ENCODE measurements at regions not wholly inside any gene's neighbourhood (a gene's known extent, or its start where the extent isn't known, plus 50 kb on each side); places are given as distances from the start of the nearest gene placed in this dataset.
"Not testable (repeated sequence)": the region's sequence is repeated elsewhere in the genome, so short reads cannot be mapped to it uniquely, and the experiment has no call there.

DNA sequence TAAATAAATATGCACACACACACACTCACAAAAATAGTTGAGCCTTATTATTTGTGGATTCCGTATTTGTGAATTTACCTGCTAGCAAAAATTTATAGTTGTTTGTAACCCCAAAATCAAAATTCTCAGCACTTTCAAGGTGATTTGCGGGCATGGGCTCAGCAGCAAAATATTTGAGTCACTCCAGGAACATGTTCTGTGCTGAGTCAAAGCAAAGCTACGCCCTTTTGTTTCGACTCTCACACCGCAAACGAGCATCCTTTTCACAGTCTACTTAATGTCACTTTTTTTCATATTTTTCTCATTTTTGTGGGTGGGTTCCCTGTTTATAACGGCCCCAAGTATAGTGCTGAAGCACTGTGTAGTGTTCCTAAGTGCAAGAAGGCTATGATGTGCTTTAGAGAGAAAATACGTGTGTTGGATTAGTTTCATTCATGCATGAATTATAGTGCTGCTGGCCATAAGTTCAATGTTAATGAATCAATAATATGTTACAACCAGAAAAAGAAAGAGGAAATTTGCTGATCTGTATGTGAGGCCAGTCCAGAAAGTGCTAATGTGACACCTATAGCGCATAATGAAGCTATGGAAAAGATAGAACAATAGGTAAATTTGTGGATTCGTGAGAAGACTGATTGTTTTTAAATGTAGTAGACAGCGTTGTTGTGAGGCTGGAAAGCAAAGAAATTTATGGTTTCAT lies 723.2 kb upstream of the AGA start:
- no peak for DNase-seq (ENCODE audit: low spot score)

DNA sequence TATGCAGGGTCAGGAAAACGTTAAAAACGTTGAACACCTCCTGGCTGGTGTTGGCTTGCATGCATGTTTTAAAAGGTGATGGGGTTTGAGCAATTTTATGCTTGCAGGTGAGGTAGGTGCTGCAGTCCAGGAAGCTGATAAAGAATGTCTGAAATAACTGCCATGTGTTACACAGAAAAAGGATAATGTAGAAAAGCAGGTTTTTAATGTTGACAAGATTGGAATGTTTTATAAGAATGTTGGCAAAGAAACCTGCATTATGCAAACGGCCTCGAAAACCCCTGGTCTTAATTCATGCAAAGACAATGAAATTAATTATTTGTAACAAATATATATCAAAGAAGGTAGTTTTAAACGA lies 723.7 kb upstream of the AGA start:
- DNase-seq (ENCODE audit: low spot score) = no peak

DNA sequence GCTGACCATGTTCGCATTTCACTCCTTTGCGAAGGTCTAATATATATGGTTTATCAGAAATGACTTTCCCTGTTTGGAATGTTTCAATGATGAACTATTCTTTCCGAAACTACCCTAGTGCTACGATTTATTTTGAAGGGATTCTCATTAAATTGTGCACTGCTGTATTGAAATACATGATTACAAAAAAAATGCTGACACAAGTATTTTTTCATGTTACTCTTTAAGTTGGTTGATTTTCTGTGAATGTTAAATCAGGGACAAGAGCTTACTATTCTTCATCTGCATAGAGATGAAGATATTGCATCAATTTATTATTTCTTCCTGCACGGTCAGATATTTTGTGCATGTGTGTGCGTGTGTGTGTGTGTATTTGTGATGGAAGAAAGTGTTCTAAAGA lies 731.5 kb upstream of the AGA start:
- no peak for DNase-seq (ENCODE audit: low spot score)

DNA sequence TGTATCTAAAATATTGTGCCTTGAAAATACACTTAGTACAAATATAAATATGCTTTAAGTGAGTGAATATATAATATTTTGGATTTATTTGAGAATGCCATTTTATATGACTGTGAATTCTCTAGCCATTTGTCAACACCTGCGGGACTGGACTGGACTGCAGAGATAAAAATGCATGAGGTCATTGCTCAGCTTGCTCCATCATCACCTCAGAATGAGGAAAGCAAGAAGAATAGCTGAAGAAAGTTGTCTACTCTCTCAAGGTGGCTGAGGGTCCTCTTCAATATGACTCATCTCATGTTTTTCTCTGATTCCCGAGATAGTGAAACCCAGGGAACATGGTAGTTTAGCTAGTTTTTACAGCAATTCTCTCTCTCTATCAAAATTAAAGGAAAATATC lies 732.5 kb upstream of the AGA start:
- DNase-seq (ENCODE audit: low spot score) = no peak

DNA sequence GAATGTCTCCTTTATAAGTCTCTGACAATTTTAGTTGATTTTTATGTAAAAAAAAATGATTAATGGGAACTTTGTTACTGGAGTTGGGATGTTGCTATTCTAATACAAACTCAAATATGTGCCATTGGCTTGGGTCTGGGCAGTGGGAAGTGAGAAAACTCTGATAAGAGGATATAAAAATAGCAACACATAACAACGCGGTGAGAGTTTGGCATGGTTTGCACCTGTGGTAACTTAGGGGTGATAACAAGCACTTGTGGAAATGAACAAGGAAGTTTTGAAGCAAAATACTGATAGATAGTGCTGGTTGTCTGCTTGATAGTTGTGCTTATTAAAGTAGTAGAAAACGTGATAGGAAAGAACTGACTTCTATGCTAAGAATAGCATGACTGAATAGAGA lies 743.3 kb upstream of the AGA start:
- no peak for DNase-seq (ENCODE audit: low spot score)

DNA sequence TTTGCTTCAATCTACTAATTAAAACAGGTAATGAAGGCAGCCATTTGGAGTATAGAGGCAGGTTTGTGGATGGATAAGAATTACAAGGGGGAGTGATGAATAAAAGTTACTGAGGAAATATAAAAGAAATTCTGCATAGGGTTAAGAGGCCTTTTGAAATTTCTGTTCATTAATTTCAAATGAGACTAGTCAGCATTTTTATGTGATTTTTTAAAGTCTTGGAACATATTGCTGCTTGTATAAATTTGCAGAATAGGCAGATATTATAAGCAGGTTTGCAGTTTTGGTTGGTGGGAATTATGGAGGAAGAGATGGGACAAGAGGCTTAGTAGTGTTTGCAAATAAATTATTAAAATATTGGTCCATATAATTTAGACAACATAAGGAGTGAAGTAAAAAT lies 750.4 kb upstream of the AGA start:
- DNase-seq (ENCODE audit: low spot score) = no peak

DNA sequence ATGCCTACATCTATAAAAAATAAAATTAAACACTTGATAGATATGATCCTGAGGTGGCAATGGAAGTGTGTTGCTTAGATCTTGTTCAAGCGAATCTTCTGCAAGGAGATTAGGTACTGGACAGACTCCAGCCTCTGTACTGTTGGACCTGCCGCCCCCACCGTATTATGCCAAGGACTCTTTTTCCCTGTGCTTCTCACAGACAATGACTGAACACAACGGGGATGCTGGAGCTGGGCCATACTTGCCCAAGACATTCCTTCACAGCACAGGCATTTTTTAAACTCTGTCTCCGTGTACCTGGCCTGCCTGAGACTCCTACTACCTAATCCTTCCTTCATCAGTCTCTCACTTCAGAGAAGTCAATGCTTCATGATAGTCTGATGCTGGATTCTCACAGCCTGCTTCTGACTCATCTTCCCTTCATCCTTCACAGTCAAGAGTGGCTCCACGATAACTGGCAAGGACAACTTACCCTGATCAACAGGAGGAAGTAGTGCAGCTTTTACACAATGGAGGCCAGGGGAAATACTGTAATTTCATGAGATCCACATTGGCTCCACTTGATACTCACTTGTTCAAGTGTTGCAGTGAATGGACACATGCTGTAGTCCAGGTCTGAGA lies 754.6 kb upstream of the AGA start:
- DNase-seq (ENCODE audit: low spot score) = no peak

DNA sequence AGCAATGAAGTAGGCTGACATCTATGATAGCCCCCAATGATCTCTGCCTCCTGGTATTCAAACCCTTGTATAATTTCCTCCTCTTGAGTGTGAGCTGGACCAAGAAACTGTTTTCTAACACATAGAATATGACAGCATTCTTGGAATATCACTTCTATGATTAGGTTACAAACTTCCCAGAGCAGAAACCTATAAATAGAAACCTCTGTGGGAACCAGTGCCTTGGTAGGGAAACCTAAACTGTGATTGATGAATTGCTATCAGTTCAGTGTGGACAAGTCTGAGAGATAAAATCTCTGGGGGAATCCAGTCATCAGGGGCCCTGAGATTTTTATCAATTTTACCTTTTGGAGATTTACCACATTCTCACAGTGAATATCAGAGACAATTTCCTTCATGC lies 756.5 kb upstream of the AGA start:
- DNase-seq (ENCODE audit: low spot score) = no peak

DNA sequence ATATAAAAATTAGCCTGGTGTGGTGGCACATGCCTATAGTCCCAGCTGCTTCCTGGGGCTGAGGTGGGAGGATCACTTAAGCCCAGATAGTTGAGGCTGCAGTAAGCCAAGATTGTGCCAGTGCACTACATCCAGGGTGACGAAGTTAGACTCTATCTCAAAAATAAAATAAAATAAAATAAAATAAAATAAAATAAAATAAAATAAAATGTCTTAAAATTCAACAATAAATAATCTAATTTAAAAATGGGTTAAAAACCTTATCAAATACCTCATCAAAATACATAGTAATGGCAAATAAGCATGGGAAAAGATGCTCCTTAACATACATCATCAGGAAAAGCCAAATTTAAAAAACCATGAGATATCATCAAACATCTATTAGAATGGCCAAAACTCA lies 760.2 kb upstream of the AGA start:
- no peak for DNase-seq (ENCODE audit: low spot score)

DNA sequence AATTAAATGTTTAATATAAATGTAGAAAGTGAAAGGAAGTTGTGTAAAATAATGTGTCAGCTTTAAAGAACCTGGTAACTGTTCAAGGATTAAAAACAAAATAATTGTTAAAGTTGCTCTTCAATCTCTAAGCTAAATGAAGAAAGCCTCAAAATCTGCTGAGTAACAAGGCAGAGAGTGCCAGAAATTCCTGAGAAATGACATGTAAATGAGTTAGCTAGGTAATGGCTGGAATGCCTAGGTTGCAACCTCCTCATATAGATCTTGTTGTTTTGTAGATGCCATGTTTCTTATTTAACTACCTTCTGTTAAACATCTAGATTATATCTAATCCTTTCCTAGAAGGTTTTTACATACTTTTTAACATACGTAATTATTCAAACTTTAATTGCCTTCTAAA lies 763.6 kb upstream of the AGA start:
- no peak for DNase-seq (ENCODE audit: low spot score)

DNA sequence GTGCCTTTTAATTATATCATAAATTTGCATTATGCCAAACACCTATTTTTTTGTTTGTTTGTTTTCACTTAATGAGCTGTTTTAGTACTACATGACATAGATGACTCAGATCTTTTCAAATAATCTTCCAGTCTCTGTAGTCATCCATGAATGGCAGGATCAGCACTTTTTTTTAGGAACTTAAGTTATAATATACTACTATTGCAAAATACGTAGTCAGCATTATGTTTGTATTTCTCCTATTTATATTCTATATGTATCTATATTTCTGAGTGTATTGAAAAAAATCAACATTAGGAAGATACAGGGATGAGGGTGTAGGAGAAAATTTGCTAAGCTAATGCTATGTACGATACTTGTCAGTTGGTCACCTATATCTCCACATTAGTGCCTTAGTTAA lies 773.1 kb upstream of the AGA start:
- no peak for DNase-seq (ENCODE audit: low spot score)

DNA sequence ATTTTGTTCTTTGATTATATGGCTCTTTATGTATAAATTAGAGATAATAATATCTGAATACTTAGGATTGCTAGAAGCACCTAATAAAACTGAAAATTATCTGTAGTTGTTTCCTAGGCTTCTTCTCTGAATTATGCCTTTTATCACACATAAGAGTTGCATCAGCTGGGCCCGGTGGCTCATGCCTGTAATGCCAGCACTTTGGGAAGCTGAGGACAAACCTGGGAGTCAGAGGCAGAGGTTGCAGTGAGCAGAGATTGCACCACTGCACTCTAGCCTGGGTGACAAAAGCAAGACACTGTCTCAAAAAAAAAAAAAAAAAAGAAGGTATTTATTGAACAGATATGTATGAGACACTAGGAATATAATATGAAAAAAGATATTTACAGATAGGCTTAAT lies 773.5 kb upstream of the AGA start:
- DNase-seq (ENCODE audit: low spot score) = no peak

DNA sequence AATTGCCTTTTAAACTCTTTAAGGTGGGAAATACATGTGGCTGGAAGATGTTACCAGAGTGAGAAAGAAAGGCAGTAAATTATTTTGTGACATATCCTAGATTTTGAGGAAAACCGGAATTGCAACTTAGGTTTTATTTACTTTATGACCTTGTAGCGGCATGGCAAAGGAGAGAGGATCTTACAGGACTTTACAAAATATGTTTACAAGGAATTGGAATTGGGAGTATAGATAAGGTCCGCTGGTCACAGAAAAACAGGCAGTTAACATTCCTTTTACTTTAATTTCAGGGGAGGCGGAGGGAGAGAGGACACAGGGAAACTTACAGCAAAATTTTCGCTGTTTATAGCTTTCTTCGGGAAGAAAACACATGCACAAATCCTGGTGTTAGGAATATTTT lies 784.2 kb upstream of the AGA start:
- DNase-seq (ENCODE audit: low spot score) = not testable (repeated sequence)

DNA sequence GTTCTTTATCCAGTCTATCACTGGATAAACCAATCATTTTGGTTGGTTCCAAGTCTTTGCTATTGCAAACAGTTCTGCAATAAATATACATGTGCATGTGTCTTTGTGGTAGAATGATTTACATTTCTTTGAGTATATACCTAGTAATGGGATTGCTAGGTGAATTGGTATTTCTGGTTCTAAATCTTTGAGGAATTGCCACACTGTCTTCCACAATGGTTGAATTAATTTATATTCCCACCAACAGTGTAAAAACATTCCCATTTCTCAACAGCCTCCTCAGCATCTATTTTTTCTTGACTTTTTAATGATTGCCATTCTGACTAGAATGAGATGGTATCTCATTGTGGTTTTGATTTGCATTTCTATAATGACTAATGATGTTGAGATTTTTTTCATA lies 791.7 kb upstream of the AGA start:
- no peak for DNase-seq (ENCODE audit: low spot score)

DNA sequence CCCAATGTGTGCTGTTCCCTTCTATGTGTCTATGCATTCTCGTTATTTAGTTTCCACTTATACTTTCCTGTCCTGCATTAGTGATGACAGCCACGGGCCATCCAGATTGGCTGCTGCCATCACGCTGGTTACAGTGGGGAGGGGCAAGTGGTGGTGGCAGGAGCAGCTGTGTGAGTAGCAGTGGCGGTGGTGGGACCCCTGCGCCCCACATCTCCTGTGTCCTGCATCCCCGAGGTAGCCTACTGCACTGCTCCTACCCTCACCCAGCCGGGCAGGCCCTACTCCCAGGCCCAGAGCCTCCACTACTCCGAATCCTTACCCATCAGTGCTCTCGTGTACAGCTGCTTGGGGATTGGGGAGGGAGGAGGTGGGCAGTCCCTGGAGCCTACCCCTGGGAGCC lies 798.7 kb upstream of the AGA start:
- DNase-seq (ENCODE audit: low spot score) = no peak

DNA sequence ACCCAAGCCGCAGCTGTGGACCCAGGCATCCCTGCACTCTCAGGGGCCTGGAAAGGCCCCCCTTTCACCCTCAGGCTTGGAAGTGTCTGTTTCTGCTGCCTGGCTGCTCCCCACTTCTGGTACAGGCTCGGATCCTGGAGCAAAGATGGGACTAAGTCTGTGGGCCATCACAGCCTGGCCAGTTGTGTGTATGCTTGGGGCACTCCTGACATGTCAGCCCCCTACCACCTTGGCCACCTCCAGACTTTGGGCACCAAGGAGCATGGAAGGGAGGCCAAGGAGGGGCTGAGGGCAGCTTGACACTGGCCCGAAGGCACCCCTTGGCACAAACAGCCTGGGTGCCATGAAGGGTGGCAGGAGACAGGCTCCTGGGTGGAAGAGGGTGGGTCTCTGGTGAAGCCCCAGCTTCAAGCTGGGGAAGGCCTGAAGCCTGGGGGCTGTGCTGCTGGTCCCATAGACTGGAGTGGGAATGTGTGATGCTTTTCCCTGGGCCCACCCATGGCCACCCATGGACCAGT lies 799.4 kb upstream of the AGA start:
- DNase-seq (ENCODE audit: low spot score) = no peak

DNA sequence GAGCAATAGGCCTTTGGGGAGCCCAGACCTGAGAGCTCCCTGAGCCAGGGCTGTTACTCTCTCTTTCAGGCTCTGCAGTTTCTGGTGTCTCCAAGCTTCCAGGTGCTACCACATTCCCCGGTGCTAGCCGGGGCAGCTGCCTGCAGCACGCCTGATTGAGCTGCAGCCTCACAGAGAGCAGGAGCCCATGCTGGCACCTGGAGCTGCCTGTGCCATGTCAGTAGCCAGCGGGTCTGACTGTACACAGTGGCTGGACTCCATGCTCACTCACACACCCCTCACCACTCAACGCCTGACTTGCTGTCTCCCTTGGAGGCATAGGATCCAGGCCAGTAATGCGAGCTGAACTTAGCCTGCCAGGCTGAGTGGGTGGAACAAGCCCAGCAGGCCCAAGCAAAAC lies 800.4 kb upstream of the AGA start:
- no peak for DNase-seq (ENCODE audit: low spot score)

DNA sequence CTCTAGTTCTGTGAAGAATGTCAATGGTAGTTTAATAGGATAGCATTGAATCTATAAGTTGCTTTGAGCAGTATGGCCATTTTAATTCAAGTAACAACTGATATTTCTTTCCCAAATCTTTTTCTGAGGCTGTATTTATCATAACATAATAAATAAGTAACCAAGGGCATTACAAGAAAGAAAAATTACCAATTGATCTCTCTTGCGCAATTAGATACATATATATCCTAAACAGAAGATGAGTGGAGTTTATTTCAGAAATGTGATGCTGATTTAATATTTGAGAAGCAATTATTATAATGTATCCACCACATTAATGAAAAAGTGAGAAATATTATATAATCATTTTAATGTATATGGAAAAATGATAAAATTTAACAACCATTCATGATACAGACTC lies 802.5 kb upstream of the AGA start:
- no peak for DNase-seq (ENCODE audit: low spot score)

DNA sequence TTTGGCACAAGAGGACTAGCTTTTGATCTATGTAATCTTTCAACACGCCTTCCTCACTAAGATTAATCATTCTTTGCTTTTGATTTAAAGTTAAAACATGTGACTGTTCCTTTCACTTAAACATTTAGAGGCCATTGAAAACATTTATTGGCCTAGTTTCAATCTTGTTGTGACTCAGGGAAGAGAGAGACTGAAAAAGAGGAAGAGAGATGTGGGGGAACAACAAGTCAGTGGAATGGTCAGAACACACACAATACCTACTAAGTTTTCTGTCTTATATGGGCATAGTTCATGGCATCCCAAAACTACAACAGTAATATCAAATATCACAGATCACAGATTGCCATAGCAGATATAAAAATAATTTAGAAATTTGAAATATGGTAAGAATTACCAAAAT lies 812.9 kb upstream of the AGA start:
- no peak for DNase-seq (ENCODE audit: low spot score)

DNA sequence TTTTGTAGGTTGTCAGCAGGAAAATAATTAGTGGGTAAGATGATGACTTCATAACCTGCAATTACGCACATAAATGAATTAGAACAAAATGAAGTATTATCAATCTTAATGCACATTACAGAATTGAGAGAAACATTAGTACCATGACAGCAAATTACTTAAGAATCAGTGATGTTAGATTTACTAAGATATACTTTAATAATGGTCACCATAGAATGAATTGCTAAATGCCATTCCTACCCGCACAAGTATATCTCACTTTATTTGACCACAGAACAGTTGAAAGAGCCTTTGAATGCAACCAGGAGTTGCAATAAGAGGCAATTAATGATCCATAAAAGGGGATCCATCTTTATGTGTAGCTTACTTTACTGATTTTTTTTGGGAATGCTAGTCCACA lies 816.4 kb upstream of the AGA start:
- no peak for DNase-seq (ENCODE audit: low spot score)

DNA sequence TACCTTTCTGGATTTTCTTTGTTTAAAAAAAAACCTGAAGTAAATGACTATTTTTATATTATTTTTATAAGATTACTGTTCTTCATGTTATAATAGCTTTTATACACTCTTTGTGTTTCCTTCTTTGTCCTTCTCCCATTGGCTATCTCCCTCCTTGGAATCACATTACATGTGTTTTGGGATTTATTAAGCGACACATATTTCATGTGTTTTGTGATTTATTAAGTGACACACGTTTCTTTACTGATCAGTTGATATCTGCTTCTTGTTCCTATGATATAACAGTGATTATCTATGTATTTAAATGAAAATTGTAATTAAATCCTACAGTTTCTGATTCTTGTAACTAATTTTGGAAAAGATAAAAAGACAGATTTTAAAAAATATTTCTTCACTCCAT lies 817.3 kb upstream of the AGA start:
- no peak for DNase-seq (ENCODE audit: low spot score)

DNA sequence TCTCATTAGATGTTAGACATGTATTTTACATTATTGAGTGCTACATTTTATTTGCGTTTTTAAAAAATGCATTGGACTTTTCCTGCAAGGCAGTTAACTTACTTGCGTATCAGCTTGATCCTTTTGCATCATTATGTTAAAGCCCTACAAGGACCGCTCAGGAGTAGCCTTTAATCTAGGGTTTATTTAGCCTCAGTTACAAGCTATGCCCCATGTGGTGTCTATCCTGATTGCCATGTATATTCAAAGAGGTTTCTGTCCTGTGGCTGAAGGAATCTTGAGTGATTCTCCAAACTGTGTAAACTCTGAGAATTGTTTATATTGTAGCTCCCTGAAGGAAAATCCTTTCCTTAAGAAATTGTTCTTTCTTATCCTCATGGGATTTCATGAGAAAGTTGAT lies 821.8 kb upstream of the AGA start:
- no peak for DNase-seq (ENCODE audit: low spot score)

DNA sequence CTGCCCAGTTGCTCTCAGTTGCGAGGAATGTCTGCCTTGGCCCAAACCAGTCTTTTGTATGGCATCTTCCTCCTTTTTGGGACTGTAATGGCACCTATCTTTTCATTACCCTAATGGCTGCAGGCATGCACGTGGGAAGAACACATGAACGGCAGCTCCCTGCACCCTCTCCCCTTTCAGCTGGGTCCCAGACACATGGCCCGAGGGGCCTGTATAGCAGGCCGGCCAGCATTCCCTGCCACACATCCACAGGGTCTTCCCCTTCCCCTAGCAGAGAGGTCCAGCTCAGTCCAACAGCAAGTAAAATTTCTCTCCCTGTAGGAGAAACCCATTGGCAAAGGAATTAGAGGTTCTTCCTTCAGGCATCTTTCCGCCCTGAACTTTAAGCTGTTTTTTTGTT lies 829.1 kb upstream of the AGA start:
- no peak for DNase-seq (ENCODE audit: low spot score)

DNA sequence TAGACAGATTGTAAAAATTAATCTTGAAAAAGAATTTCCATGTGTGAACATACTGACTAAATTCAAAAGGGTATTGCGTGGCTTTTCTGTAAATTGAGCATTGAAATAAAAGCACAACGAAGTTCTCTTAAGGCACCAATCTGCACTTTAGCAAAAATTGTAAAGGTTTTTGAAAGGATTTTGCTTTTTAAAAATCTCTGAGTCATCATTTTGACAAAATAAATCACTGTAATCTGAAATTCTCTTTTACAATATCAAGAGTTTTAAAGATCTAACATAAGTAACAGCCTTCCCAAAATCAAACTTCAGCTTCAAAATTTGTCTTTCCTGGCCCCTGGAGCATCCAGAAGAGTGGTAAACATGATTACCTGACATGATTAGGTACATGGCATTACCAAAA lies 830.9 kb upstream of the AGA start:
- DNase-seq (ENCODE audit: low spot score) = no peak
